ENCODE measurements at regions not wholly inside any gene's neighbourhood (a gene's known extent, or its start where the extent isn't known, plus 50 kb on each side); places are given as distances from the start of the nearest gene placed in this dataset.

DNA sequence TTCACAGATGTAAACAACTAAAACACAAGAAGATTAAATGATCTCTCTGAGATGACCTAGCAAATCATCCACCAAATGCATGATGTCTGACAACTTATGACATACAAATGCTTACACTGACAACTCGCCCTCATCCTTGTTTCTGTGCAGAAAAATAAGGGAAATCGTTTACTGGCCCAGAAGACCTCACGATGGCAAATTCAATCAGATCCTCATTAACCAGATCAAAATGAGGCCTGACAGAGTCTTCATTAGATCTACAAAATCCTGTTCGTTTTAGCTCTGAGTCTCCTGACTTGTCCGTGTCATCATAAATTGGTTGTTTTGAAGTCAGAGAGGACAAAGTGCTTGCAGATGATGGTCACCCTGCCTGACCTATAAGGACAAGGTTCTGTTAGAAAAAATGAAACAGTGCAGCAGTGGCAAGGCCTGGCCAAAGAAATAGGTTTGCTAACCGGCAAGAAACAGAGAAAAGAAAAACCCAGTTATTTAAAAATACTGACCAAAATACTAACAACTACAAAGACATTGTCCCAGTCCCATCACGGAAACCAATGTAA, 109.5 kb downstream of the BTG1 start:
- Mint-ChIP-seq H3K4me1 (peaks cover 43% of the 10 kb centered on the region), H3K9me3 (ENCODE audit: insufficient read depth) (no peaks in the 10 kb centered on the region), H3K27me3 (no peaks in the 10 kb centered on the region), H3K4me3 (peak overlapping the region; percentile 64), H3K27ac (peak overlapping the region; percentile 79)
- H3K9ac ChIP-seq (ENCODE audit: low read length): no peak overlapping the region
- H3K4me1 ChIP-seq (ENCODE audit: control insufficient read depth in 2 of 2, insufficient read depth in 2 of 2, low read length in 2 of 2): peaks cover 20 to 28% of the 10 kb centered on the region in 2 donors
- no peaks in the 10 kb centered on the region for H3K27me3 ChIP-seq (replicated peaks in 1 of 4; ENCODE audit: control extremely low read depth in 1 of 4, control insufficient read depth in 3 of 4, insufficient read depth in 4 of 4, low read length in 3 of 4)
- no peaks in the 10 kb centered on the region for H3K36me3 ChIP-seq (replicated peaks in 1 of 2; ENCODE audit: control extremely low read depth in 1 of 2, control insufficient read depth in 1 of 2, extremely low read depth in 1 of 2, insufficient read depth in 2 of 2, low read length in 1 of 2)
- DNase-seq (no peak), ATAC-seq (ENCODE audit: low read depth) (no peak)
- H4K20me1 ChIP-seq (ENCODE audit: control insufficient read depth, insufficient read depth, low read length, poor library complexity, severe bottlenecking): no peaks in the 10 kb centered on the region
- no peaks in the 10 kb centered on the region for H3K9me3 ChIP-seq (ENCODE audit: control extremely low read depth in 1 of 3, control insufficient read depth in 2 of 3, insufficient read depth in 1 of 3, low read length in 2 of 3)
- ChIA-PET CTCF (interaction anchor here (1.0 kb wide), 1 partner anchor 108 kb away, joined by 4 read pairs; no protein-coding TSS in a partner anchor), POLR2A (no interaction called here)
- peak overlapping the region; percentile 61 to 75 for H3K27ac ChIP-seq (ENCODE audit: low read length in 2 of 2)
- intact Hi-C loops (cut with micrococcal nuclease): loop anchor here (10.0 kb wide), 1 partner anchor 221 kb away; no protein-coding TSS in a partner anchor
- no peaks in the 10 kb centered on the region for H3K79me2 ChIP-seq (ENCODE audit: control insufficient read depth, insufficient read depth, low read length)
- no peak overlapping the region for H2AFZ ChIP-seq (ENCODE audit: insufficient read depth, low read depth, low read length, poor library complexity, severe bottlenecking)
- H3K4me2 ChIP-seq (replicated peaks; ENCODE audit: low read depth, low read length, poor library complexity, severe bottlenecking): peak overlapping the region; percentile 71
- no peak overlapping the region for H3K4me3 ChIP-seq (ENCODE audit: control extremely low read depth in 1 of 5, extremely low read depth in 1 of 5, insufficient read depth in 1 of 5, low read depth in 2 of 5, low read length in 4 of 5)
- no peak for TF ChIP-seq CTCF (IDR thresholded peaks at IDR 0.05)
- no peak for TF ChIP-seq EZH2 (IDR thresholded peaks at IDR 0.05; ENCODE audit: borderline replicate concordance, insufficient read depth, low read depth, low read length, poor library complexity, severe bottlenecking)
- 96% methylated on average over 6 of the region's 7 CpGs for WGBS (ENCODE audit: insufficient coverage)

- peak overlapping the region; percentile 32 to 60 (median 52) for H3K4me3 ChIP-seq (ENCODE audit: control extremely low read depth in 1 of 5, extremely low read depth in 1 of 5, insufficient read depth in 1 of 5, low read depth in 2 of 5, low read length in 4 of 5)
- ATAC-seq (ENCODE audit: low read depth): no peak
- no peaks in the 10 kb centered on the region for H4K20me1 ChIP-seq (ENCODE audit: control insufficient read depth, insufficient read depth, low read length, poor library complexity, severe bottlenecking)
- POLR2A ChIA-PET: no interaction called here
- Mint-ChIP-seq H3K27ac (peak overlapping the region; percentile 79), H3K4me1 (peaks cover 48% of the 10 kb centered on the region), H3K27me3 (no peaks in the 10 kb centered on the region), H3K9me3 (ENCODE audit: insufficient read depth) (no peaks in the 10 kb centered on the region), H3K4me3 (peak overlapping the region; percentile 85)
- H3K9ac ChIP-seq (ENCODE audit: low read length): peak overlapping the region; percentile 60
- 83% methylated on average over 1 of the region's 1 CpG for WGBS (ENCODE audit: insufficient coverage)
- DNase-seq: no peak
- H3K36me3 ChIP-seq (replicated peaks in 1 of 2; ENCODE audit: control extremely low read depth in 1 of 2, control insufficient read depth in 1 of 2, extremely low read depth in 1 of 2, insufficient read depth in 2 of 2, low read length in 1 of 2): no peaks in the 10 kb centered on the region
- no peaks in the 10 kb centered on the region for H3K79me2 ChIP-seq (ENCODE audit: control insufficient read depth, insufficient read depth, low read length)
- H3K9me3 ChIP-seq (ENCODE audit: control extremely low read depth in 1 of 3, control insufficient read depth in 2 of 3, insufficient read depth in 1 of 3, low read length in 2 of 3): no peaks in the 10 kb centered on the region
- CTCF ChIA-PET: no interaction called here
- H3K4me1 ChIP-seq (ENCODE audit: control insufficient read depth in 2 of 2, insufficient read depth in 2 of 2, low read length in 2 of 2): peaks cover 24 to 35% of the 10 kb centered on the region in 2 donors
- H3K4me2 ChIP-seq (replicated peaks; ENCODE audit: low read depth, low read length, poor library complexity, severe bottlenecking): peak overlapping the region; percentile 71
- H2AFZ ChIP-seq (ENCODE audit: insufficient read depth, low read depth, low read length, poor library complexity, severe bottlenecking): peak overlapping the region; percentile 73
- H3K27me3 ChIP-seq (replicated peaks in 1 of 4; ENCODE audit: control extremely low read depth in 1 of 4, control insufficient read depth in 3 of 4, insufficient read depth in 4 of 4, low read length in 3 of 4): no peaks in the 10 kb centered on the region
- intact Hi-C loops (cut with micrococcal nuclease): loop anchor here (2.0 to 10.0 kb wide), 2 partner anchors 99 to 221 kb away; no protein-coding TSS in a partner anchor
- peak overlapping the region; percentile 61 to 75 for H3K27ac ChIP-seq (ENCODE audit: low read length in 2 of 2)
- TF ChIP-seq CTCF (IDR thresholded peaks at IDR 0.05) (no peak), EZH2 (IDR thresholded peaks at IDR 0.05; ENCODE audit: borderline replicate concordance, insufficient read depth, low read depth, low read length, poor library complexity, severe bottlenecking) (no peak)
Measured at GRCh38 chr12:92035477-92035876, 110.2 kb downstream of the BTG1 start.
